ENCODE measurements at regions not wholly inside any gene's neighbourhood (a gene's known extent, or its start where the extent isn't known, plus 50 kb on each side); places are given as distances from the start of the nearest gene placed in this dataset.

- no peak for TF ChIP-seq CTCF (IDR thresholded peaks at IDR 0.05)
- no peak for TF ChIP-seq POLR2A (IDR thresholded peaks at IDR 0.05)
These were observed 127.7 kb downstream of the RBMX2 start for GRCh38 chrX:130529531-130529930.
